Liver (tissue), 3 donors: ENCODE measurements at regions not wholly inside any gene's neighbourhood (a gene's known extent, or its start where the extent isn't known, plus 50 kb on each side); places are given as distances from the start of the nearest gene placed in this dataset.

ENCODE experiments used
- YY1 ChIP-seq: IDR thresholded peaks from 2 replicates; pipeline ENCODE4 v1.6.1; 2016; ENCODE audit warnings: antibody characterized with exemption, mild to moderate bottlenecking
- TF ChIP-seq, protein P1 (sequence below): IDR thresholded peaks from 2 replicates; pipeline ENCODE4 v1.6.1; 2016; ENCODE audit warnings: antibody characterized with exemption
- TF ChIP-seq, protein P2 (sequence below): fragments of 150-350 bp; IDR thresholded peaks from 2 replicates; pipeline ENCODE4 v1.5.1; 2017; ENCODE audit warnings: improper control_type of control experiment, low read depth, low read length; ENCODE audit not compliant: missing input control
- donor health status: healthy.
- donor health status: healthy.

DNA sequence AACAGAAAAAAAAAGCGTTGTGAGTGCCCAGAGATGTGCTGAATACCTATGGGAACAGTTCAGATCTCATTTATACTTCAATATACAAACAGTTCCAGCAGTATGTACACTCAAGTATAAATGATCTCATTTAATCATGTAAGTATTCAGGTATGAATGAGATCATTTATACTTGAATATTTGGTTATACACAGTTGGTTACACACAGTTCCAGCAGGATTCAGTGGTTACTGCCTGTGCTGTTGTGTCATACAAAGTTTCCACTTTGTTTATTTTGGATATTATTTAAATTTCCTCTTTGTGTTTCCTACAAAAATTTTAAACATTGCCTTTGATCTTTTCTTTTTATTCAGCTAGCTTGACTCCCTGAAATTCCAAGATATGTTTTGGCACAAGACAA is 293.5 kb upstream of the SLC39A10 start:
- TF ChIP-seq, protein P1, sequence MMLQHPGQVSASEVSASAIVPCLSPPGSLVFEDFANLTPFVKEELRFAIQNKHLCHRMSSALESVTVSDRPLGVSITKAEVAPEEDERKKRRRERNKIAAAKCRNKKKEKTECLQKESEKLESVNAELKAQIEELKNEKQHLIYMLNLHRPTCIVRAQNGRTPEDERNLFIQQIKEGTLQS = no peak
- no peak for TF ChIP-seq YY1
- TF ChIP-seq, protein P2, sequence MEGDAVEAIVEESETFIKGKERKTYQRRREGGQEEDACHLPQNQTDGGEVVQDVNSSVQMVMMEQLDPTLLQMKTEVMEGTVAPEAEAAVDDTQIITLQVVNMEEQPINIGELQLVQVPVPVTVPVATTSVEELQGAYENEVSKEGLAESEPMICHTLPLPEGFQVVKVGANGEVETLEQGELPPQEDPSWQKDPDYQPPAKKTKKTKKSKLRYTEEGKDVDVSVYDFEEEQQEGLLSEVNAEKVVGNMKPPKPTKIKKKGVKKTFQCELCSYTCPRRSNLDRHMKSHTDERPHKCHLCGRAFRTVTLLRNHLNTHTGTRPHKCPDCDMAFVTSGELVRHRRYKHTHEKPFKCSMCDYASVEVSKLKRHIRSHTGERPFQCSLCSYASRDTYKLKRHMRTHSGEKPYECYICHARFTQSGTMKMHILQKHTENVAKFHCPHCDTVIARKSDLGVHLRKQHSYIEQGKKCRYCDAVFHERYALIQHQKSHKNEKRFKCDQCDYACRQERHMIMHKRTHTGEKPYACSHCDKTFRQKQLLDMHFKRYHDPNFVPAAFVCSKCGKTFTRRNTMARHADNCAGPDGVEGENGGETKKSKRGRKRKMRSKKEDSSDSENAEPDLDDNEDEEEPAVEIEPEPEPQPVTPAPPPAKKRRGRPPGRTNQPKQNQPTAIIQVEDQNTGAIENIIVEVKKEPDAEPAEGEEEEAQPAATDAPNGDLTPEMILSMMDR = no peak
